GM13976 (cell line): ENCODE measurements at regions not wholly inside any gene's neighbourhood (a gene's known extent, or its start where the extent isn't known, plus 50 kb on each side); places are given as distances from the start of the nearest gene placed in this dataset.

ENCODE experiments used
- DNase-seq: peaks from one replicate; pipeline ENCODE4 v3.0.0; 2012; ENCODE audit warnings: low spot score
- CTCF ChIP-seq: IDR thresholded peaks from 2 replicates; pipeline ENCODE4 v1.5.1; 2012; ENCODE audit warnings: borderline replicate concordance, mild to moderate bottlenecking; ENCODE audit not compliant: insufficient read depth; ENCODE audit errors: extremely low read depth, missing control alignments, control extremely low read depth
- in situ Hi-C: fragments of 300-500 bp; cut with MboI; formaldehyde crosslinking; loops from one replicate; pipeline ENCODE4 v1.12.0; 2022; ENCODE audit warnings: low sequenced_read_pairs, mixed read lengths, inconsistent platforms; ENCODE audit not compliant: unreplicated experiment

GRCh38 chr18:38353149-38353548 lies 787.6 kb upstream of the CELF4 start:
- no peak for TF ChIP-seq CTCF
- DNase-seq: no peak
- in situ Hi-C loops: no loop called here

- no peak for DNase-seq
- in situ Hi-C loops: no loop called here
- no peak for TF ChIP-seq CTCF
Observed at GRCh38 chr18:38350141-38350540, 784.5 kb upstream of the CELF4 start.

- DNase-seq: no peak
- in situ Hi-C loops: no loop called here
- no peak for TF ChIP-seq CTCF
Observed at GRCh38 chr18:38330573-38330972, 765.0 kb upstream of the CELF4 start.

GRCh38 chr18:38329145-38329544 lies 763.5 kb upstream of the CELF4 start:
- in situ Hi-C loops: no loop called here
- no peak for DNase-seq
- TF ChIP-seq CTCF: no peak

- in situ Hi-C loops: no loop called here
- DNase-seq: no peak
- no peak for TF ChIP-seq CTCF
Observed at GRCh38 chr18:38322206-38322605, 756.6 kb upstream of the CELF4 start.

- no peak for TF ChIP-seq CTCF
- DNase-seq: no peak
- in situ Hi-C loops: no loop called here
Observed at GRCh38 chr18:38321262-38321661, 755.7 kb upstream of the CELF4 start.

GRCh38 chr18:38318416-38318815 lies 752.8 kb upstream of the CELF4 start:
- no peak for DNase-seq
- no peak for TF ChIP-seq CTCF
- in situ Hi-C loops: no loop called here
